ENCODE measurements at regions not wholly inside any gene's neighbourhood (a gene's known extent, or its start where the extent isn't known, plus 50 kb on each side); places are given as distances from the start of the nearest gene placed in this dataset.

DNA sequence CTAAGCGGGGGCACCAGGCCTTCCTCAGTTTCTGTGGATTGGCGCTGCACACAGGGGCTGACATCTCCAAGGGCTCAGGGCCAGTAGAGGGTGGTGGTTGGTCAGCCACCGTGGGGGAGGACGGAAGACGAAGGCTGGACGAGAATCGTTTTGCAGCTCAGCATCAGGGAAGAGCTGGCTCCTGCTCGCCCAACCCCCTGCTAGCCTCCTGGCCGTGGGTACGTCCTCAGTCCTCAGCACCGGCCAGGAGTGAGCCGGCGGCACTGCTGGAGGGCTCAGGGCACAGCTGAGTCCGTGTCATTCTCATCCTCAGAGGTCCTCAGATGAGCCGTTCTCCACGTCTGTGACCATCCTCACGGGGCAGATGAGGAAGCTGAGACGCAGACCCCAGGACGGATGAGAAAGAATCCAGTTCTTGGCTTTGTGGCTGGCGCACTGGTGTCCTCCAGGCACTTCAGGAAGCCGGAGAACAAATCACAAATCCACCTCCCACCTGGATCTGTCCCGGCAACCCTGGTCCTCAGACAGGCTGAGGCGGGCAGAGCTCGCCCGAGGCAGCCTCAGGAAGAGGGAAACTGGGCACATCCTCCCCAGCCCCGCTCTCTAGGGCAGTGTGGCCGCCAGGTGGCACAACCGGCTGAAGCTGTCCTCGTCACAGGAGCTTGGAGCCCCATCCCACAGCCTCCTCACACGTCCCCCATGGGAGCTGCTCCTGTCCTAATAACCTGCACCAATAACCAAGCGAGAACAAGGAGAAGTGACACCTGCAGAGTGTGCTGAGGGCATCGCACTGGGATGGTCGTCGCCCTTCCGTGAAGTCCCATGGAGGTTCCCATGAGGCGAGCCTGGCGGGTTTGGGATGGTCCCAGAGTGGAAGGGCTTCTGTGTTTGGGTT, 393.7 kb downstream of the BRD1 start:
- TF ChIP-seq, protein P1, sequence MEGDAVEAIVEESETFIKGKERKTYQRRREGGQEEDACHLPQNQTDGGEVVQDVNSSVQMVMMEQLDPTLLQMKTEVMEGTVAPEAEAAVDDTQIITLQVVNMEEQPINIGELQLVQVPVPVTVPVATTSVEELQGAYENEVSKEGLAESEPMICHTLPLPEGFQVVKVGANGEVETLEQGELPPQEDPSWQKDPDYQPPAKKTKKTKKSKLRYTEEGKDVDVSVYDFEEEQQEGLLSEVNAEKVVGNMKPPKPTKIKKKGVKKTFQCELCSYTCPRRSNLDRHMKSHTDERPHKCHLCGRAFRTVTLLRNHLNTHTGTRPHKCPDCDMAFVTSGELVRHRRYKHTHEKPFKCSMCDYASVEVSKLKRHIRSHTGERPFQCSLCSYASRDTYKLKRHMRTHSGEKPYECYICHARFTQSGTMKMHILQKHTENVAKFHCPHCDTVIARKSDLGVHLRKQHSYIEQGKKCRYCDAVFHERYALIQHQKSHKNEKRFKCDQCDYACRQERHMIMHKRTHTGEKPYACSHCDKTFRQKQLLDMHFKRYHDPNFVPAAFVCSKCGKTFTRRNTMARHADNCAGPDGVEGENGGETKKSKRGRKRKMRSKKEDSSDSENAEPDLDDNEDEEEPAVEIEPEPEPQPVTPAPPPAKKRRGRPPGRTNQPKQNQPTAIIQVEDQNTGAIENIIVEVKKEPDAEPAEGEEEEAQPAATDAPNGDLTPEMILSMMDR (IDR thresholded peaks at IDR 0.05; ENCODE audit: low read length), result no peak
- TF ChIP-seq EZH2 (optimal IDR thresholded peaks at IDR 0.05; ENCODE audit: low read depth, low read length), result no peak
- no peak for TF ChIP-seq EZH2phosphoT487 (IDR thresholded peaks at IDR 0.05; ENCODE audit: low read length)
- Histone ChIP-seq H3K27me3 (replicated peaks; ENCODE audit: insufficient read depth, low read length) (no peaks in the 10 kb centered on the region), H3K9me3 (replicated peaks; ENCODE audit: insufficient read depth, low read length) (no peaks in the 10 kb centered on the region), H2AFZ (ENCODE audit: low read length) (no peak overlapping the region), H3K36me3 (replicated peaks; ENCODE audit: insufficient read depth, low read length) (no peaks in the 10 kb centered on the region), H3K9ac (ENCODE audit: low read length) (no peak overlapping the region), H3K27ac (ENCODE audit: low read length) (no peak overlapping the region), H3K4me3 (ENCODE audit: low read length) (no peak overlapping the region), H3K9me2 (replicated peaks; ENCODE audit: insufficient read depth, low read length) (no peaks in the 10 kb centered on the region), H4K20me1 (ENCODE audit: insufficient read depth, low read length) (no peaks in the 10 kb centered on the region), H3K79me2 (ENCODE audit: low read length) (no peaks in the 10 kb centered on the region), H3K4me1 (ENCODE audit: low read length) (no peaks in the 10 kb centered on the region), H3F3A (ENCODE audit: insufficient read depth, low read length) (no peaks in the 10 kb centered on the region), H3K4me2 (ENCODE audit: low read depth, low read length) (no peak overlapping the region)
- no peak for DNase-seq

DNA sequence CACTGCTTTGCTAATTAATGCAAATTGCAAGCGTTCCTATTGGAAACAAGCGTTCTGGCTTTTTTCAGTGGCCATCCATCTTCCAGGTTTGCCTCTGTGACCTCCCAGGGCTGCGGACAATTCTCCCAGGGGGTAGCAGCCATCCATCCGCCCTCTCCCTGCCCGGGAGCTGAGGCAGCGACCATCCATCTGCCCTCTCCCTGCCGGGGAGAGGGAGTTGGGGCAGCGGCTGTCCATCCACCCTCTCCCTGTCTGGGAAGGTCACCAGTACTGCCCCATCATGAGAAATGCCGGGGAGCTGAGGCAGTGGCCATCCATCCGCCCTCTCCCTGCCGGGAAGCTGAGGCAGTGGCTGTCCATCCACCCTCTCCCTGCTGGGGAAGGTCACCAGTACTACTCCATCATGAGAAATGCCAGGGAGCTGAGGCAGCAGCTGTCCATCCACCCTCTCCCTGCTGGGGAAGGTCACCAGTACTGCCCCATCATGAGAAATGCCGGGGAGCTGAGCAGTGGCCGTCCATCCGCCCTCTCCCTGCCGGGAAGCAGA, 394.7 kb downstream of the BRD1 start:
- H3K27me3 ChIP-seq (replicated peaks; ENCODE audit: insufficient read depth, low read length), result no peaks in the 10 kb centered on the region
- H3K36me3 ChIP-seq (replicated peaks; ENCODE audit: insufficient read depth, low read length), result no peaks in the 10 kb centered on the region
- no peak overlapping the region for H3K27ac ChIP-seq (ENCODE audit: low read length)
- H3K9me2 ChIP-seq (replicated peaks; ENCODE audit: insufficient read depth, low read length), result no peaks in the 10 kb centered on the region
- TF ChIP-seq EZH2 (optimal IDR thresholded peaks at IDR 0.05; ENCODE audit: low read depth, low read length) (no peak), EZH2phosphoT487 (IDR thresholded peaks at IDR 0.05; ENCODE audit: low read length) (no peak)
- TF ChIP-seq, protein P1 (IDR thresholded peaks at IDR 0.05; ENCODE audit: low read length), result no peak
- H2AFZ ChIP-seq (ENCODE audit: low read length), result no peak overlapping the region
- H4K20me1 ChIP-seq (ENCODE audit: insufficient read depth, low read length), result no peaks in the 10 kb centered on the region
- no peaks in the 10 kb centered on the region for H3K9me3 ChIP-seq (replicated peaks; ENCODE audit: insufficient read depth, low read length)
- H3K9ac ChIP-seq (ENCODE audit: low read length), result no peak overlapping the region
- DNase-seq, result no peak
- H3K4me3 ChIP-seq (ENCODE audit: low read length), result no peak overlapping the region
- H3F3A ChIP-seq (ENCODE audit: insufficient read depth, low read length), result no peaks in the 10 kb centered on the region
- H3K79me2 ChIP-seq (ENCODE audit: low read length), result no peaks in the 10 kb centered on the region
- H3K4me2 ChIP-seq (ENCODE audit: low read depth, low read length), result no peak overlapping the region
- no peaks in the 10 kb centered on the region for H3K4me1 ChIP-seq (ENCODE audit: low read length)

DNA sequence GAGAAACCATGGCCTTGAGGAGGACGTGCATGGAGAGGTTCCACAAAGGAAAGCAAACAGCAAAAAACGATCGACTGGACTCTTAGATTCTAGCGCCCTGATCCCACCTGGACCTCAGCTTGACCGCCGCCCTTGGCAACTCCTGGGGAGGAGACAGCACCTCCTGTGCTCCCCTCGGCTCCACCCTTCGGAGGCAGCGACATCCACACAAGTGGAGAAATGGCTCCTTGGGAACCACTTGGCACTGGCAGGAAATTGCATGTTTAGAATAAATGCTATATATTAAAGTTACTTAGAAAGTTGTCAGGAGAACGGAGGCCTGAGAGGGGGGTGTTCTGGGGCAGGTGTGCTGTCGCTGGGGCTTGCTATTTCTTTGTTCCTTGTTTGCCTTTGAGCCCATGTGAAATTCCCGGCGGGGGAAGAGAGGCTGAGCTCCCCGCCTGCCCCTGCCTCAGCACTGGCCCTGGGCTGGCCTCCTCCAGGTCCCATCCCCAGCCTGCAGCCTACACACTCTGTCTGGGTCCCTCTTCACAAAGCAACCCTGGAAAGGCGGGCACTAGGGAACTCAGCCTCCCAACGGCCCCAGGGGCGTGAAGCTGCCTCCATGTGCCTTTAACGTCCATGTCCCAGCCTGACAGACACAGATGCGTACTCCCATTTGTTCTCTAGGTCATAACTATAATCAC, 395.3 kb downstream of the BRD1 start:
- TF ChIP-seq, protein P1 (IDR thresholded peaks at IDR 0.05; ENCODE audit: low read length), result no peak
- TF ChIP-seq EZH2phosphoT487 (IDR thresholded peaks at IDR 0.05; ENCODE audit: low read length) (no peak), EZH2 (optimal IDR thresholded peaks at IDR 0.05; ENCODE audit: low read depth, low read length) (no peak)
- H2AFZ ChIP-seq (ENCODE audit: low read length), result no peak overlapping the region
- H3K4me2 ChIP-seq (ENCODE audit: low read depth, low read length), result no peak overlapping the region
- no peak overlapping the region for H3K4me3 ChIP-seq (ENCODE audit: low read length)
- no peaks in the 10 kb centered on the region for H4K20me1 ChIP-seq (ENCODE audit: insufficient read depth, low read length)
- no peaks in the 10 kb centered on the region for H3F3A ChIP-seq (ENCODE audit: insufficient read depth, low read length)
- no peaks in the 10 kb centered on the region for H3K9me2 ChIP-seq (replicated peaks; ENCODE audit: insufficient read depth, low read length)
- no peaks in the 10 kb centered on the region for H3K36me3 ChIP-seq (replicated peaks; ENCODE audit: insufficient read depth, low read length)
- H3K4me1 ChIP-seq (ENCODE audit: low read length), result no peaks in the 10 kb centered on the region
- no peaks in the 10 kb centered on the region for H3K9me3 ChIP-seq (replicated peaks; ENCODE audit: insufficient read depth, low read length)
- no peaks in the 10 kb centered on the region for H3K27me3 ChIP-seq (replicated peaks; ENCODE audit: insufficient read depth, low read length)
- H3K79me2 ChIP-seq (ENCODE audit: low read length), result no peaks in the 10 kb centered on the region
- no peak for DNase-seq
- H3K9ac ChIP-seq (ENCODE audit: low read length), result no peak overlapping the region
- no peak overlapping the region for H3K27ac ChIP-seq (ENCODE audit: low read length)

Data from MM.1S (cell line).